Endothelial cell of umbilical vein (primary cell): ENCODE measurements at regions not wholly inside any gene's neighbourhood (a gene's known extent, or its start where the extent isn't known, plus 50 kb on each side); places are given as distances from the start of the nearest gene placed in this dataset.

Source experiments
- BruUV-seq: library from RNA; stranded (reverse); fragments of 400-500 nt; replicated peaks from 2 replicates; lab custom pipeline; 2021; lab: Mats Ljungman, UMichigan
- CTCF ChIA-PET: fragments of 300-600, 350-600 bp; sonication (Branson Sonifier 250); formaldehyde crosslinking; loops from one replicate; lab custom pipeline; 2021; ENCODE audit warnings: antibody characterized with exemption, inconsistent platforms; lab: Charles Lee
- POLR2A ChIA-PET: fragments of 300-600, 350-600 bp; sonication (Branson Sonifier 250); formaldehyde crosslinking; loops from one replicate; lab custom pipeline; 2021; ENCODE audit warnings: antibody characterized with exemption, inconsistent platforms; lab: Charles Lee
- DNase-seq: peaks from one replicate; pipeline ENCODE4 v3.0.0-alpha.2; 2011; ENCODE audit warnings: low read depth, low spot score
- FAIRE-seq: peaks from 2 replicates; lab custom pipeline; 2011; peaks lifted over from hg19 to GRCh38; lab: Jason Lieb, UNC
- H2AFZ ChIP-seq: 2 replicates; pipeline ENCODE4 v1.6.0; 2012; ENCODE audit warnings: low read depth, low read length, control low read depth, inconsistent platforms
- H3K27ac ChIP-seq: 2 replicates; pipeline ENCODE4 v1.5.1; 2011; ENCODE audit warnings: low read depth, mild to moderate bottlenecking, control low read depth, low read length, moderate library complexity; ENCODE audit not compliant: insufficient read depth
- H3K27me3 ChIP-seq, 2 experiments: 2 replicates each; pipeline versions ENCODE4 v1.6.0 to v1.6.1; 2011; ENCODE audit warnings: low read length in 2 of 2, mixed read lengths in 1 of 2; ENCODE audit not compliant: control insufficient read depth in 2 of 2, insufficient read depth in 2 of 2
- H3K36me3 ChIP-seq, 2 experiments: 2 replicates in 1 of 2; 3 replicates in 1 of 2; pipeline ENCODE4 v1.5.1; 2011; ENCODE audit warnings: low read length in 2 of 2, mild to moderate bottlenecking in 1 of 2, moderate library complexity in 1 of 2; ENCODE audit not compliant: control insufficient read depth in 2 of 2, insufficient read depth in 2 of 2; ENCODE audit errors: extremely low read depth in 1 of 2
- H3K4me1 ChIP-seq: 3 replicates; pipeline ENCODE4 v1.5.1; 2011; ENCODE audit warnings: mild to moderate bottlenecking, low read length; ENCODE audit not compliant: control insufficient read depth, insufficient read depth; ENCODE audit errors: extremely low read depth
- H3K4me2 ChIP-seq: 2 replicates; pipeline ENCODE4 v1.6.1; 2011; ENCODE audit warnings: low read length, control low read depth, mixed read lengths; ENCODE audit not compliant: insufficient read depth
- H3K4me3 ChIP-seq, 3 experiments: fragments of 200-600 bp in 1 of 3; sonication (generic), shearing (Covaris generic) in 1 of 3; replicated peaks in 1 of 3; 2 replicates each; pipeline ENCODE4 v1.5.1; 2011 to 2016; ENCODE audit warnings: control low read depth in 3 of 3, low read length in 3 of 3, mild to moderate bottlenecking in 2 of 3, inconsistent platforms in 1 of 3, low read depth in 1 of 3, moderate library complexity in 1 of 3; ENCODE audit not compliant: insufficient read depth in 1 of 3
- H3K79me2 ChIP-seq: 2 replicates; pipeline ENCODE4 v1.6.0; 2012; ENCODE audit warnings: low read length, inconsistent platforms; ENCODE audit not compliant: control insufficient read depth, insufficient read depth
- H3K9ac ChIP-seq: replicated peaks from 2 replicates; pipeline ENCODE3; 2011; ENCODE audit warnings: low read length, control low read depth; ENCODE audit not compliant: insufficient read depth; ENCODE audit errors: extremely low read depth
- H3K9me1 ChIP-seq: replicated peaks from 3 replicates; pipeline ENCODE4 v1.6.0; 2011; ENCODE audit warnings: mild to moderate bottlenecking, low read length; ENCODE audit not compliant: control insufficient read depth, insufficient read depth; ENCODE audit errors: extremely low read depth
- H3K9me3 ChIP-seq: replicated peaks from 2 replicates; pipeline ENCODE4 v1.5.1; 2012; ENCODE audit warnings: low read length, inconsistent platforms; ENCODE audit not compliant: control insufficient read depth, insufficient read depth
- H4K20me1 ChIP-seq: replicated peaks from 2 replicates; pipeline ENCODE3; 2011; ENCODE audit warnings: mild to moderate bottlenecking, low read length; ENCODE audit not compliant: control insufficient read depth, insufficient read depth; ENCODE audit errors: extremely low read depth
- EZH2 ChIP-seq: IDR thresholded peaks from 2 replicates; pipeline ENCODE4 v1.6.1; 2012; ENCODE audit warnings: borderline replicate concordance, low read depth, mild to moderate bottlenecking, moderate library complexity, low read length, inconsistent platforms; ENCODE audit not compliant: severe bottlenecking
- FOS ChIP-seq: IDR thresholded peaks from 2 replicates; pipeline ENCODE4 v1.6.1; 2011; ENCODE audit warnings: mild to moderate bottlenecking, low read length, moderate library complexity, borderline replicate concordance; ENCODE audit not compliant: insufficient read depth
- GATA2 ChIP-seq: IDR thresholded peaks from 2 replicates; pipeline ENCODE4 v1.7.0; 2011; ENCODE audit warnings: low read depth, mild to moderate bottlenecking, moderate library complexity, mixed read lengths, low read length; ENCODE audit not compliant: insufficient read length, insufficient read depth
- JUN ChIP-seq: IDR thresholded peaks from 2 replicates; pipeline ENCODE4 v1.6.1; 2011; ENCODE audit warnings: borderline replicate concordance, low read depth; ENCODE audit not compliant: insufficient read length, insufficient read depth
- MYC ChIP-seq: IDR thresholded peaks from one replicate; pipeline ENCODE4 v1.6.1; 2011; ENCODE audit warnings: mild to moderate bottlenecking, low read depth, low read length
- POLR2A ChIP-seq: IDR thresholded peaks from 2 replicates; pipeline ENCODE4 v1.6.1; 2012; ENCODE audit warnings: low read depth, mild to moderate bottlenecking, control low read depth, low read length
- POLR2AphosphoS5 ChIP-seq: IDR thresholded peaks from 2 replicates; pipeline ENCODE4 v1.6.1; 2012; ENCODE audit warnings: low read depth, mild to moderate bottlenecking, control low read depth, low read length, moderate library complexity; ENCODE audit not compliant: insufficient read depth
- dilution Hi-C: fragments of 300-500 bp; cut with MboI; formaldehyde crosslinking; loops from one replicate; pipeline ENCODE4 v1.15.0; 2019; ENCODE audit warnings: low sequenced_read_pairs; ENCODE audit not compliant: extremely low pct_ligation_motif_present
- intact Hi-C: fragments of 100-400 bp; cut with micrococcal nuclease; formaldehyde crosslinking; loops from one replicate; pipeline ENCODE4 v1.10.0; 2022
- TF ChIP-seq, protein P1 (sequence below): IDR thresholded peaks from 2 replicates; pipeline ENCODE4 v1.6.1; 2011; ENCODE audit not compliant: insufficient read depth, insufficient read length
- TF ChIP-seq, protein P2 (sequence below), 2 donors: IDR thresholded peaks; 1 replicate in 1 of 2; 2 replicates in 1 of 2; pipeline ENCODE4 v1.5.1; 2011; ENCODE audit warnings: low read length in 2 of 2, mild to moderate bottlenecking in 2 of 2, moderate library complexity in 2 of 2, control low read depth in 1 of 2, inconsistent platforms in 1 of 2, low read depth in 1 of 2; ENCODE audit not compliant: insufficient read depth in 1 of 2; ENCODE audit errors: extremely low read depth in 1 of 2

DNA sequence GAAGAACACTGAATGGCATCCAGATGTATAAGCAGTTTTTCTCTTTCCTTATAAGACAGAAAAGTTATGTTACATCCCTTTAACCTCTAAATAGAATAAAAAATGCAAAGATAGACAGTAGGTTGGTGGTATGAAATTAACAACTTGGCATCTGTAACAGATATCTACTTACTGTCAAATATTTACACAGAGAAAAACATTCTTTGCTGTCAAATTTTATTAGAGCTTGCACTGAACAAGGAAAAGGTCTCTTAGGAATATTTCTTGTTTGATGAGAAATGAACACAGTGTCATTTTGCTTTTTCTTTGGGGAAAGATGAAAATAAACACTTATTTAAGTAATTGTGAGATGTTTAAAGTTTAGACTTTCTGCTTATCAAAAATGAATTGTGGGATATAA, 65.6 kb upstream of the PCDH15 start:
- intact Hi-C loops (no loop called here), dilution Hi-C loops (no loop called here)
- no TSS peak for BruUV-seq
- no peak overlapping the region for H3K27ac ChIP-seq
- DNase-seq (no peak), FAIRE-seq (no peak)
- H3K4me3 ChIP-seq: no peak overlapping the region
- POLR2A ChIA-PET: no interaction called here
- no peaks in the 10 kb centered on the region for H3K9me1 ChIP-seq
- no peaks in the 10 kb centered on the region for H3K9me3 ChIP-seq
- no peak overlapping the region for H2AFZ ChIP-seq
- no peaks in the 10 kb centered on the region for H3K27me3 ChIP-seq
- H3K4me1 ChIP-seq: no peaks in the 10 kb centered on the region
- TF ChIP-seq, protein P1, sequence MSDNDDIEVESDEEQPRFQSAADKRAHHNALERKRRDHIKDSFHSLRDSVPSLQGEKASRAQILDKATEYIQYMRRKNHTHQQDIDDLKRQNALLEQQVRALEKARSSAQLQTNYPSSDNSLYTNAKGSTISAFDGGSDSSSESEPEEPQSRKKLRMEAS: no peak
- TF ChIP-seq FOS: no peak
- TF ChIP-seq POLR2A: no peak
- TF ChIP-seq MYC: no peak
- TF ChIP-seq EZH2: no peak
- no peak overlapping the region for H3K4me2 ChIP-seq
- CTCF ChIA-PET: no interaction called here
- no peaks in the 10 kb centered on the region for H3K36me3 ChIP-seq
- H4K20me1 ChIP-seq: no peaks in the 10 kb centered on the region
- no peaks in the 10 kb centered on the region for H3K79me2 ChIP-seq
- no peak overlapping the region for H3K9ac ChIP-seq

DNA sequence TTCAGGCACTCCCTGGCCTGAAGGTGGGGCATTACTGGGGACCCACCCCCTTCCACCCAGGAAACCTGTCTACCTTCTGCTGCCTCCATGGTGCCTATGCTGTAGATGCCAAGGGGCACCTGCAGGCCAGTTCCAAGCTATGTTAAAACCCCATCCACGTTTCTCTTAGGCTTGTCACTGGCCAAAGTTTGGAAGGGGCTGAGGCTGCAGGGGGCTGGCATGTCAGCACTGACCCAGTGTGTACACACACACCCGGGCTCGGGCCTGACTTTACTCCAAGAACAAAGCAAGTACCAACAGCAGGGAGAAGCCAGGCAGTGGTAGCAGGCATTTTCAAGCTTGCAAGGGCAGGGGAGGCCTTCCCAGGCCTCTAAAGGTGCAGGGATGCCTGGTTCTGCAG, 53.8 kb upstream of the PCDH15 start:
- no peaks in the 10 kb centered on the region for H3K79me2 ChIP-seq
- H3K4me2 ChIP-seq: no peak overlapping the region
- intact Hi-C loops: no loop called here
- no TSS peak for BruUV-seq
- no peak overlapping the region for H3K27ac ChIP-seq
- H3K9me1 ChIP-seq: no peaks in the 10 kb centered on the region
- TF ChIP-seq FOS (no peak), EZH2 (no peak), POLR2A (no peak), GATA2 (no peak), POLR2AphosphoS5 (no peak), MYC (no peak), JUN (no peak)
- TF ChIP-seq, protein P1: no peak
- TF ChIP-seq, protein P2, sequence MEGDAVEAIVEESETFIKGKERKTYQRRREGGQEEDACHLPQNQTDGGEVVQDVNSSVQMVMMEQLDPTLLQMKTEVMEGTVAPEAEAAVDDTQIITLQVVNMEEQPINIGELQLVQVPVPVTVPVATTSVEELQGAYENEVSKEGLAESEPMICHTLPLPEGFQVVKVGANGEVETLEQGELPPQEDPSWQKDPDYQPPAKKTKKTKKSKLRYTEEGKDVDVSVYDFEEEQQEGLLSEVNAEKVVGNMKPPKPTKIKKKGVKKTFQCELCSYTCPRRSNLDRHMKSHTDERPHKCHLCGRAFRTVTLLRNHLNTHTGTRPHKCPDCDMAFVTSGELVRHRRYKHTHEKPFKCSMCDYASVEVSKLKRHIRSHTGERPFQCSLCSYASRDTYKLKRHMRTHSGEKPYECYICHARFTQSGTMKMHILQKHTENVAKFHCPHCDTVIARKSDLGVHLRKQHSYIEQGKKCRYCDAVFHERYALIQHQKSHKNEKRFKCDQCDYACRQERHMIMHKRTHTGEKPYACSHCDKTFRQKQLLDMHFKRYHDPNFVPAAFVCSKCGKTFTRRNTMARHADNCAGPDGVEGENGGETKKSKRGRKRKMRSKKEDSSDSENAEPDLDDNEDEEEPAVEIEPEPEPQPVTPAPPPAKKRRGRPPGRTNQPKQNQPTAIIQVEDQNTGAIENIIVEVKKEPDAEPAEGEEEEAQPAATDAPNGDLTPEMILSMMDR (IDR thresholded peaks at IDR 0.05; ENCODE audit: extremely low read depth in 1 of 2, insufficient read depth in 1 of 2, low read depth in 1 of 2, low read length in 2 of 2): no peak
- H4K20me1 ChIP-seq: no peaks in the 10 kb centered on the region
- DNase-seq (no peak), FAIRE-seq (no peak)
- H2AFZ ChIP-seq: no peak overlapping the region
- dilution Hi-C loops: no loop called here
- no peaks in the 10 kb centered on the region for H3K36me3 ChIP-seq
- H3K4me1 ChIP-seq: no peaks in the 10 kb centered on the region
- no peaks in the 10 kb centered on the region for H3K9me3 ChIP-seq
- H3K27me3 ChIP-seq: no peaks in the 10 kb centered on the region
- H3K4me3 ChIP-seq: no peak overlapping the region
- POLR2A ChIA-PET: no interaction called here
- CTCF ChIA-PET: interaction anchor here (1.5 to 1.6 kb wide), 2 partner anchors 10 to 21 kb away, joined by 4 to 5 read pairs; no protein-coding TSS in a partner anchor
- H3K9ac ChIP-seq: no peak overlapping the region
